Type B pancreatic cell (in vitro differentiated cells): ENCODE measurements at regions not wholly inside any gene's neighbourhood (a gene's known extent, or its start where the extent isn't known, plus 50 kb on each side); places are given as distances from the start of the nearest gene placed in this dataset.

ENCODE experiments used
- DNase-seq: peaks from one replicate; pipeline ENCODE4 v3.0.0; 2021; ENCODE audit warnings: mixed read lengths; ENCODE audit not compliant: unreplicated experiment; ENCODE audit errors: extremely low spot score
- H3K27ac Mint-ChIP-seq: 2 replicates; pipeline ENCODE4 v1.8.0; 2021; ENCODE audit warnings: mild to moderate bottlenecking, mixed read lengths
- H3K27me3 Mint-ChIP-seq: 2 replicates; pipeline ENCODE4 v1.8.0; 2021; ENCODE audit warnings: mixed read lengths
- H3K36me3 Mint-ChIP-seq: 2 replicates; pipeline ENCODE4 v1.8.0; 2021; ENCODE audit warnings: mixed read lengths
- H3K4me1 Mint-ChIP-seq: one replicate; pipeline ENCODE4 v1.8.0; 2021; ENCODE audit warnings: mixed read lengths; ENCODE audit not compliant: unreplicated experiment
- H3K4me3 Mint-ChIP-seq: 2 replicates; pipeline ENCODE4 v1.8.0; 2021; ENCODE audit warnings: mild to moderate bottlenecking, mixed read lengths
- H3K9me3 Mint-ChIP-seq: 2 replicates; pipeline ENCODE4 v1.8.0; 2021; ENCODE audit warnings: mixed read lengths
- CTCF ChIP-seq: fragments of 200-600 bp; sonication (generic); conservative IDR thresholded peaks from 2 replicates; pipeline ENCODE4 v1.5.0; 2021; ENCODE audit warnings: antibody characterized with exemption, mild to moderate bottlenecking

DNA sequence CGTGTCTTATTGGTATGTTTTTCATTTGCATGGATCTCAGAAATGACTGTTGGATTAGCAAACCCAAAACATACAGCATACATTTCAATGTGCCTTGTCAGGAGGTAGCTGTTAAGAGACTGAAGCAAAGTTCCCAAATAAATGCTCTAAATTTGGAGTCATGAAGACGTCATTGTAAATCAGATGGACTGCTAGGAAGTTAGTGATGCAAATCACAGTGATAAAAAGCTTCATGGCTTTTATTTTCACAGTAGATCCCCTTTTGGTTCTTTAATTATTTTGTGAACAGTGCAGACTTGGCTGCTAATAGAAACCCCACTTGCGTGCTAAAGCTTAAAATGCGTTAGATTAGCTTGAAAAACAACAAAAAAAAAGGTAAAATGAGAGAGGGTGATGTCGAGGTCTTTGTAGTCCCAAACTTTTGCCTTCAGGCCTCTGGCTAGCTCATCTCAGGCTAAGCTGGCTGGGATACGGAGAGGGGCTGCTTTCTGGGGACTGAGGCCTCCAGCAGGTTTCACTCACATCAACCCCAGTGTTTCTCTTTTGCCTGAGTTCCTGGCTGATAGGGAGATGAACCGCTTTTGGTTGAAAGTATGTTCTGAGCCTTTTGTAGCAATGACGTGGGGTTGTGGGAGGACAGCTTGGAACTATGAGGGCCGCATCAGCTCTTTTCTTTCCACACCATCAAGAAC lies 107.1 kb upstream of the CDCA7L start:
- peaks cover 16% of the 10 kb centered on the region for H3K4me1 Mint-ChIP-seq
- TF ChIP-seq CTCF, result no peak
- H3K27ac Mint-ChIP-seq, result no peak overlapping the region
- H3K9me3 Mint-ChIP-seq, result no peaks in the 10 kb centered on the region
- H3K4me3 Mint-ChIP-seq, result no peak overlapping the region
- H3K36me3 Mint-ChIP-seq, result no peaks in the 10 kb centered on the region
- H3K27me3 Mint-ChIP-seq, result peaks cover 27% of the 10 kb centered on the region
- DNase-seq, result no peak

- H3K27ac Mint-ChIP-seq, result no peak overlapping the region
- H3K4me3 Mint-ChIP-seq, result peak overlapping the region; percentile 2
- no peaks in the 10 kb centered on the region for H3K36me3 Mint-ChIP-seq
- H3K9me3 Mint-ChIP-seq, result no peaks in the 10 kb centered on the region
- TF ChIP-seq CTCF, result no peak
- DNase-seq, result no peak
- peaks cover 27% of the 10 kb centered on the region for H3K27me3 Mint-ChIP-seq
- H3K4me1 Mint-ChIP-seq, result peaks cover 16% of the 10 kb centered on the region
Observed at GRCh38 chr7:22051886-22052673, 106.4 kb upstream of the CDCA7L start.

DNA sequence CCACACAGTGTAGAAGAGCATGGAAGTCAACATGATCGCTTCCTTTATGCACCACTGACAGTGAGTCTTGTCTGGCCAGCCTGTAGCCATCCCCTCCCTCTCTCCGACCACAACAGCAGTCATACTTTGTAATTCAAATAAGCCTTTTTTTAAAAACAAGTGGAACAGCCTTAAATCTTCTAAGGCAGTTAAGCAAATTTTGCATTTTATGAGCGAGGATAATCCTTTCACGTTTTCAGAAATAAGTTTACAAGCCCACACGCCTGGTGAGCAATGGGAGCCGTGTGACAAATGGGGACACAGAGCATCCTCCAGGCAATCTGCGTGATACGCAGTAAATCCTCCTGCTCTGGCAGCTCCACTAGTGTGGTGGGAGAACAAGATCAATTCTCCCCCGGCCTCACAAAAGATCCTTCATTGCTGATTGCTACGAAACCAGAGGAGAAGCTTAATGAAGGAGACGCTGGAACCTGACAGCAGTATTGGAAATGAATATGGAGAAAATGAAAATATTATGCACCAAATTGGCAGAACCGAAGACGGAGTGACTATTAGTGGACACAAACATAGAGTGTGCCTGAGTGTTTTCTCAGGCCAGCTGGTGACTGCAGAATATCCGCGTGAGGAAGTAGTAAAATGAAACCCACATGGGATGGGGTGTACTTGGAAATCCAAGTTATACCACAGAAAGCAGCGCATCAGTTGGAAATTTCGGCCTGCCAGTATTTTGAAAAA lies 104.2 kb upstream of the CDCA7L start:
- TF ChIP-seq CTCF, result no peak
- Mint-ChIP-seq H3K36me3 (no peaks in the 10 kb centered on the region), H3K27me3 (peaks cover 21% of the 10 kb centered on the region), H3K9me3 (no peaks in the 10 kb centered on the region), H3K4me1 (peaks cover 16% of the 10 kb centered on the region), H3K27ac (no peak overlapping the region), H3K4me3 (no peak overlapping the region)
- no peak for DNase-seq

DNA sequence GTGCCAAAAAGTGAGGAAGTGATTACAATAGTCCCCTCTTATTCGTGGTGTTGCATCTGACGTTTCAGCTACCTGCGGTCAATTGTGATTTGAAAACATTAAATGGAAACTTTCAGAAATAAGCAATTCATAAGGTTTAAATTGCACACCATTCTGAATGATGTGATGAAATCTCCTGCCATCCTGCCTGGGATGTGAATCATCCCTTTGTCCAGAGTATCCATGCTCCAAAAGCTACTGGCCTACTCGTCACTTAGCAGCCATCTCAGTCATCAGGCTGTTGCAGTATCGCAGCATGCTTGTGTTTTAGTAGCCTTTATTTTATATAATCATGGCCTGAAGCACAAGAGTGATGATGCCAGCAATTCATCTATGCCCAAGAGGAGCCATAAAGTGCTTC lies 97.7 kb upstream of the CDCA7L start:
- H3K27me3 Mint-ChIP-seq, result no peaks in the 10 kb centered on the region
- DNase-seq, result no peak
- no peaks in the 10 kb centered on the region for H3K4me1 Mint-ChIP-seq
- H3K36me3 Mint-ChIP-seq, result no peaks in the 10 kb centered on the region
- TF ChIP-seq CTCF, result no peak
- no peak overlapping the region for H3K27ac Mint-ChIP-seq
- H3K4me3 Mint-ChIP-seq, result no peak overlapping the region
- peaks cover 5% of the 10 kb centered on the region for H3K9me3 Mint-ChIP-seq

- Mint-ChIP-seq H3K27me3 (no peaks in the 10 kb centered on the region), H3K27ac (no peak overlapping the region), H3K4me3 (no peak overlapping the region), H3K36me3 (no peaks in the 10 kb centered on the region), H3K4me1 (no peaks in the 10 kb centered on the region), H3K9me3 (peaks cover 5% of the 10 kb centered on the region)
- no peak for TF ChIP-seq CTCF
- DNase-seq, result no peak
Observed at GRCh38 chr7:22040923-22041595, 95.4 kb upstream of the CDCA7L start.
